ENCODE measurements at regions not wholly inside any gene's neighbourhood (a gene's known extent, or its start where the extent isn't known, plus 50 kb on each side); places are given as distances from the start of the nearest gene placed in this dataset.

GRCh38 chr3:43957553-43957952, 266.8 kb downstream of the ABHD5 start:
- no peaks in the 10 kb centered on the region for H3K4me1 ChIP-seq
- peaks cover 19% of the 10 kb centered on the region for H3K27me3 Mint-ChIP-seq (ENCODE audit: insufficient read depth, unreplicated experiment)

GRCh38 chr3:43958005-43958770, 267.4 kb downstream of the ABHD5 start:
- Mint-ChIP-seq H3K9me3 (ENCODE audit: unreplicated experiment) (no peaks in the 10 kb centered on the region), H3K36me3 (ENCODE audit: insufficient read depth, unreplicated experiment) (no peaks in the 10 kb centered on the region), H3K4me3 (ENCODE audit: unreplicated experiment) (no peak overlapping the region), H3K27me3 (ENCODE audit: insufficient read depth, unreplicated experiment) (peaks cover 19% of the 10 kb centered on the region), H3K4me1 (ENCODE audit: low read depth, unreplicated experiment) (no peaks in the 10 kb centered on the region), H3K27ac (ENCODE audit: unreplicated experiment) (no peak overlapping the region)
- intact Hi-C loops (cut with micrococcal nuclease; ENCODE audit: unreplicated experiment), result no loop called here
- DNase-seq, result no peak
- Histone ChIP-seq H3K27me3 (replicated peaks; ENCODE audit: control insufficient read depth, insufficient read depth, low read length) (no peaks in the 10 kb centered on the region; the same call in 1 of the 2 replicates), H3K4me3 (ENCODE audit: low read depth, low read length) (no peak overlapping the region), H3K36me3 (ENCODE audit: control insufficient read depth, insufficient read depth, low read length) (no peaks in the 10 kb centered on the region), H3K9me3 (no peaks in the 10 kb centered on the region), H3K4me1 (no peaks in the 10 kb centered on the region)
- no TSS peak for BruUV-seq (replicated peaks)
- ChIA-PET POLR2A (no interaction called here), CTCF (no interaction called here)
- TF ChIP-seq, protein P1, sequence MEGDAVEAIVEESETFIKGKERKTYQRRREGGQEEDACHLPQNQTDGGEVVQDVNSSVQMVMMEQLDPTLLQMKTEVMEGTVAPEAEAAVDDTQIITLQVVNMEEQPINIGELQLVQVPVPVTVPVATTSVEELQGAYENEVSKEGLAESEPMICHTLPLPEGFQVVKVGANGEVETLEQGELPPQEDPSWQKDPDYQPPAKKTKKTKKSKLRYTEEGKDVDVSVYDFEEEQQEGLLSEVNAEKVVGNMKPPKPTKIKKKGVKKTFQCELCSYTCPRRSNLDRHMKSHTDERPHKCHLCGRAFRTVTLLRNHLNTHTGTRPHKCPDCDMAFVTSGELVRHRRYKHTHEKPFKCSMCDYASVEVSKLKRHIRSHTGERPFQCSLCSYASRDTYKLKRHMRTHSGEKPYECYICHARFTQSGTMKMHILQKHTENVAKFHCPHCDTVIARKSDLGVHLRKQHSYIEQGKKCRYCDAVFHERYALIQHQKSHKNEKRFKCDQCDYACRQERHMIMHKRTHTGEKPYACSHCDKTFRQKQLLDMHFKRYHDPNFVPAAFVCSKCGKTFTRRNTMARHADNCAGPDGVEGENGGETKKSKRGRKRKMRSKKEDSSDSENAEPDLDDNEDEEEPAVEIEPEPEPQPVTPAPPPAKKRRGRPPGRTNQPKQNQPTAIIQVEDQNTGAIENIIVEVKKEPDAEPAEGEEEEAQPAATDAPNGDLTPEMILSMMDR (IDR thresholded peaks at IDR 0.05; ENCODE audit: insufficient read depth in 1 of 2, low read depth in 1 of 2, low read length in 1 of 2, severe bottlenecking in 1 of 2, unreplicated experiment in 1 of 2), result no peak

More at GRCh38 chr3:43957553-43957952, 266.8 kb downstream of the ABHD5 start:
- TF ChIP-seq, protein P1 (IDR thresholded peaks at IDR 0.05; ENCODE audit: insufficient read depth in 1 of 2, low read depth in 1 of 2, low read length in 1 of 2, severe bottlenecking in 1 of 2, unreplicated experiment in 1 of 2), result no peak
- Histone ChIP-seq H3K36me3 (ENCODE audit: control insufficient read depth, insufficient read depth, low read length) (no peaks in the 10 kb centered on the region), H3K4me3 (ENCODE audit: low read depth, low read length) (no peak overlapping the region), H3K9me3 (no peaks in the 10 kb centered on the region), H3K27me3 (replicated peaks; ENCODE audit: control insufficient read depth, insufficient read depth, low read length) (no peaks in the 10 kb centered on the region; the same call in 1 of the 2 replicates)
- Mint-ChIP-seq H3K36me3 (ENCODE audit: insufficient read depth, unreplicated experiment) (no peaks in the 10 kb centered on the region), H3K4me1 (ENCODE audit: low read depth, unreplicated experiment) (no peaks in the 10 kb centered on the region), H3K27ac (ENCODE audit: unreplicated experiment) (no peak overlapping the region), H3K9me3 (ENCODE audit: unreplicated experiment) (no peaks in the 10 kb centered on the region), H3K4me3 (ENCODE audit: unreplicated experiment) (no peak overlapping the region)
- no peak for DNase-seq
- POLR2A ChIA-PET, result no interaction called here
- intact Hi-C loops (cut with micrococcal nuclease; ENCODE audit: unreplicated experiment), result no loop called here
- no TSS peak for BruUV-seq (replicated peaks)
- CTCF ChIA-PET, result no interaction called here

DNA sequence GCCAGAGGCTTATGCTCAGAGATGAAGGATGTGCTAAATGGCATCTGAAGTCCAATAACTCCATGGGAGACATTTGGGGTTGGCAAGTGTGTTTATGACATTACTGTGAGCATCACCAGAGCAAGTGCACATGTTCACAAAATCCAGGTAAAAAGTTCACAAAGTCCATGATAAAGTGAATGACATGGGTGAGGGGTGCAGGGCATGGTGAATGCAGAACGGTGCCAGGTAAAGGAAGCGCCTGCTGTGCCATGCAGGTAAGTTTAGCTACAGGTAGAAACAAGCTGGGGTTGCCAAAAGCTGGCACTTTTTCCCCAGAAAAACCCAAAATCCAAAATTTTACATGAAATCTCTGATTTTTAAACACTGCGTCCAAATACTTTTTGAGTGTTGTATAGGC, 268.2 kb downstream of the ABHD5 start:
- TF ChIP-seq, protein P1 (IDR thresholded peaks at IDR 0.05; ENCODE audit: insufficient read depth in 1 of 2, low read depth in 1 of 2, low read length in 1 of 2, severe bottlenecking in 1 of 2, unreplicated experiment in 1 of 2), result no peak
- Mint-ChIP-seq H3K27ac (ENCODE audit: unreplicated experiment) (no peak overlapping the region), H3K36me3 (ENCODE audit: insufficient read depth, unreplicated experiment) (no peaks in the 10 kb centered on the region), H3K27me3 (ENCODE audit: insufficient read depth, unreplicated experiment) (peaks cover 26% of the 10 kb centered on the region), H3K9me3 (ENCODE audit: unreplicated experiment) (no peaks in the 10 kb centered on the region), H3K4me3 (ENCODE audit: unreplicated experiment) (no peak overlapping the region), H3K4me1 (ENCODE audit: low read depth, unreplicated experiment) (no peaks in the 10 kb centered on the region)
- Histone ChIP-seq H3K27me3 (replicated peaks; ENCODE audit: control insufficient read depth, insufficient read depth, low read length) (no peaks in the 10 kb centered on the region; the same call in 1 of the 2 replicates), H3K4me3 (ENCODE audit: low read depth, low read length) (no peak overlapping the region), H3K36me3 (ENCODE audit: control insufficient read depth, insufficient read depth, low read length) (no peaks in the 10 kb centered on the region), H3K4me1 (no peaks in the 10 kb centered on the region), H3K9me3 (no peaks in the 10 kb centered on the region)
- DNase-seq, result no peak
- CTCF ChIA-PET, result no interaction called here
- POLR2A ChIA-PET, result no interaction called here
- intact Hi-C loops (cut with micrococcal nuclease; ENCODE audit: unreplicated experiment), result no loop called here
- BruUV-seq (replicated peaks), result no TSS peak

All from Caco-2 (cell line).